ENCODE measurements at regions not wholly inside any gene's neighbourhood (a gene's known extent, or its start where the extent isn't known, plus 50 kb on each side); places are given as distances from the start of the nearest gene placed in this dataset.

DNA sequence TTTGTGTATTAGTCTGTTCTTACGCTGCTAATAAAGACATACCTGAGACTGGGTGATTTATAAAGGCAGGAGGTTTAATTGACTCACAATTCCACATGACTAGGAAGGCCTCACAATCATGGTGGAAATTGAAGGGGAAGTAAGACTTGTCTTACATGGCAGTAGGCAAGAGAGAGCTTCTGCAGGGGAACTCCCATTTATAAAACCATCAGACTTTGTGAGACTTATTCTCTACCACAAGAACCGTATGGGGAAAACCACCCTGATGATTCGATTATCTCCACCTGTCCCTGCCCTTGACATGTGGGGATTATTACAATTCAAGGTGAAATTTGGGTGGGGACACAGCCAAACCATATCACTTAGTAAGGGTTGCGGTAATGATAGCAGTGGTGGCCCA, 833.1 kb downstream of the FLRT2 start:
- TF ChIP-seq CTCF (conservative IDR thresholded peaks at IDR 0.05; ENCODE audit: low read depth, low read length) (no peak), EZH2 (IDR thresholded peaks at IDR 0.05; ENCODE audit: borderline replicate concordance, low read depth, low read length, poor library complexity, severe bottlenecking) (no peak)
